Left ventricle myocardium inferior (tissue), 1 donor: ENCODE measurements at regions not wholly inside any gene's neighbourhood (a gene's known extent, or its start where the extent isn't known, plus 50 kb on each side); places are given as distances from the start of the nearest gene placed in this dataset.

Experiments used
- DNase-seq: peaks from one replicate; pipeline ENCODE4 v3.0.0-alpha.2; 2020
- H3K27ac ChIP-seq: fragments of 200-600 bp; replicated peaks from 2 replicates; pipeline ENCODE4 v1.8.0; 2021
- H3K27me3 ChIP-seq: fragments of 200-600 bp; 2 replicates; pipeline ENCODE4 v1.8.0; 2021; ENCODE audit warnings: low read depth
- H3K36me3 ChIP-seq: fragments of 200-600 bp; 2 replicates; pipeline ENCODE4 v1.8.0; 2021
- H3K4me1 ChIP-seq: fragments of 200-600 bp; 2 replicates; pipeline ENCODE4 v1.8.0; 2021
- H3K4me3 ChIP-seq: fragments of 200-600 bp; 2 replicates; pipeline ENCODE4 v1.8.0; 2021; ENCODE audit warnings: mild to moderate bottlenecking, moderate library complexity
- H3K9me3 ChIP-seq: fragments of 200-600 bp; replicated peaks from 2 replicates; pipeline ENCODE4 v1.8.0; 2021
- CTCF ChIP-seq: fragments of 200-600 bp; IDR thresholded peaks from 2 replicates; pipeline ENCODE4 v1.8.0; 2021; ENCODE audit warnings: antibody characterized with exemption, mild to moderate bottlenecking, borderline replicate concordance
- intact Hi-C: fragments of 100-400 bp; cut with micrococcal nuclease; formaldehyde crosslinking; loops from one replicate; pipeline ENCODE4 v1.11.0; 2022
- donor health status: DM: no; HTN: yes; CAD: no; lungs with severe emphysema.

GRCh38 chr3:150170852-150171520 is 200.3 kb upstream of the PFN2 start:
- H3K36me3 ChIP-seq = no peaks in the 10 kb centered on the region
- no peaks in the 10 kb centered on the region for H3K27me3 ChIP-seq
- DNase-seq = peak; percentile 19
- no peak for TF ChIP-seq CTCF
- intact Hi-C loops = no loop called here
- H3K4me1 ChIP-seq = peaks cover 27% of the 10 kb centered on the region
- H3K9me3 ChIP-seq = no peaks in the 10 kb centered on the region
- no peak overlapping the region for H3K4me3 ChIP-seq
- H3K27ac ChIP-seq = no peak overlapping the region

GRCh38 chr3:150169330-150169940 is 198.7 kb upstream of the PFN2 start:
- Histone ChIP-seq H3K27ac (peak overlapping the region; percentile 88), H3K27me3 (no peaks in the 10 kb centered on the region), H3K4me1 (peaks cover 27% of the 10 kb centered on the region), H3K9me3 (no peaks in the 10 kb centered on the region), H3K36me3 (no peaks in the 10 kb centered on the region), H3K4me3 (no peak overlapping the region)
- intact Hi-C loops = no loop called here
- DNase-seq = peak; percentile 23
- TF ChIP-seq CTCF = no peak

- no peaks in the 10 kb centered on the region for H3K27me3 ChIP-seq
- intact Hi-C loops = no loop called here
- H3K4me3 ChIP-seq = no peak overlapping the region
- peak overlapping the region; percentile 88 for H3K27ac ChIP-seq
- no peak for TF ChIP-seq CTCF
- peaks cover 27% of the 10 kb centered on the region for H3K4me1 ChIP-seq
- no peaks in the 10 kb centered on the region for H3K36me3 ChIP-seq
- no peaks in the 10 kb centered on the region for H3K9me3 ChIP-seq
- peak; percentile 18 for DNase-seq
These were observed 198.0 kb upstream of the PFN2 start for GRCh38 chr3:150168698-150169097.

- intact Hi-C loops = no loop called here
- H3K27ac ChIP-seq = no peak overlapping the region
- TF ChIP-seq CTCF = no peak
These were observed 194.8 kb upstream of the PFN2 start for GRCh38 chr3:150165396-150166094.

GRCh38 chr3:150161011-150161410 is 190.3 kb upstream of the PFN2 start:
- no peak for DNase-seq
- Histone ChIP-seq H3K4me3 (no peak overlapping the region), H3K36me3 (no peaks in the 10 kb centered on the region), H3K4me1 (peaks cover 3% of the 10 kb centered on the region), H3K27me3 (no peaks in the 10 kb centered on the region), H3K9me3 (peaks cover 7% of the 10 kb centered on the region), H3K27ac (no peak overlapping the region)
- TF ChIP-seq CTCF = no peak
- intact Hi-C loops = no loop called here

More at GRCh38 chr3:150165396-150166094, 194.8 kb upstream of the PFN2 start:
- no peak overlapping the region for H3K4me3 ChIP-seq
- no peaks in the 10 kb centered on the region for H3K36me3 ChIP-seq
- DNase-seq = no peak
- no peaks in the 10 kb centered on the region for H3K9me3 ChIP-seq
- no peaks in the 10 kb centered on the region for H3K27me3 ChIP-seq
- peaks cover 24% of the 10 kb centered on the region for H3K4me1 ChIP-seq
